HUES6 (cell line): ENCODE measurements at regions not wholly inside any gene's neighbourhood (a gene's known extent, or its start where the extent isn't known, plus 50 kb on each side); places are given as distances from the start of the nearest gene placed in this dataset.

Source experiments
- H3K27ac ChIP-seq: 2 replicates; pipeline ENCODE4 v1.7.0; 2013; ENCODE audit warnings: low read depth, mild to moderate bottlenecking, low read length, inconsistent platforms
- H3K27me3 ChIP-seq: 2 replicates; pipeline ENCODE4 v1.6.1; 2013; ENCODE audit warnings: low read length; ENCODE audit not compliant: control insufficient read depth, insufficient read depth
- H3K36me3 ChIP-seq: 2 replicates; pipeline ENCODE4 v1.6.1; 2013; ENCODE audit warnings: low read length; ENCODE audit not compliant: control insufficient read depth, insufficient read depth
- H3K4me1 ChIP-seq: 2 replicates; pipeline ENCODE4 v1.6.1; 2013; ENCODE audit warnings: low read length; ENCODE audit not compliant: control insufficient read depth, insufficient read depth
- H3K4me3 ChIP-seq: 2 replicates; pipeline ENCODE4 v1.5.1; 2013; ENCODE audit warnings: low read depth, low read length
- H3K9ac ChIP-seq: one replicate; pipeline ENCODE4 v1.6.1; 2013; ENCODE audit warnings: mild to moderate bottlenecking, low read length
- H3K9me3 ChIP-seq: 2 replicates; pipeline ENCODE4 v1.6.1; 2013; ENCODE audit warnings: low read depth, low read length; ENCODE audit not compliant: control insufficient read depth, insufficient read depth

- Histone ChIP-seq H3K27ac (no peak overlapping the region), H3K36me3 (no peaks in the 10 kb centered on the region), H3K4me3 (no peak overlapping the region), H3K9ac (no peak overlapping the region), H3K27me3 (0 out of 2 replicates have a peak, but pooled peaks cover 5% of the 10 kb centered on the region), H3K9me3 (no peaks in the 10 kb centered on the region), H3K4me1 (no peaks in the 10 kb centered on the region)
Observed at GRCh38 chr20:22312744-22313346, 271.5 kb downstream of the FOXA2 start.

DNA sequence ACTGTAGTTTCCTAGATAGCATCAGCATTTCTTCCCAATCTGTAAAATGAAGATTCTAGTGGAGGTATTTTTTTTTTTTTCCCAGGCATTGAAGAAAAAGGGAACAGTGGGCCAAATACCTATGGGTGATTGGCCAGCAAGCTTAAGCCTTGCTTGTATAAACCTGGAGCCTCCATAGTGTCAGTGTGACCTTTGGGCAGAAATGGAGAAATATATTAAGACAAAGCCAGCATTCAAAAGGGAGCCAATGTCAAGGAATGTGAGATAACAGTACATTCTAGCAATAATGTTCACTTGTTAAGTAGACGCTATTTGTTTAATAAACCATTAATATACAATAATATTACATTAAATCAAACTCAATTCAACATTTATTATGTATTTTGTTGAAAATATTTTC lies 275.4 kb downstream of the FOXA2 start:
- H3K27ac ChIP-seq: no peak overlapping the region
- peaks cover 18% of the 10 kb centered on the region for H3K27me3 ChIP-seq

GRCh38 chr20:22307409-22307808 lies 277.0 kb downstream of the FOXA2 start:
- Histone ChIP-seq H3K4me1 (no peaks in the 10 kb centered on the region), H3K36me3 (no peaks in the 10 kb centered on the region), H3K9ac (no peak overlapping the region), H3K4me3 (no peak overlapping the region), H3K27ac (no peak overlapping the region), H3K9me3 (no peaks in the 10 kb centered on the region), H3K27me3 (peaks cover 30% of the 10 kb centered on the region)

More for the DNA sequence above, 275.4 kb downstream of the FOXA2 start:
- Histone ChIP-seq H3K4me3 (no peak overlapping the region), H3K9me3 (no peaks in the 10 kb centered on the region), H3K4me1 (no peaks in the 10 kb centered on the region), H3K9ac (no peak overlapping the region), H3K36me3 (no peaks in the 10 kb centered on the region)

GRCh38 chr20:22305381-22305780 lies 279.0 kb downstream of the FOXA2 start:
- Histone ChIP-seq H3K36me3 (no peaks in the 10 kb centered on the region), H3K27ac (no peak overlapping the region), H3K9me3 (no peaks in the 10 kb centered on the region), H3K4me3 (no peak overlapping the region), H3K4me1 (no peaks in the 10 kb centered on the region), H3K27me3 (peaks cover 31% of the 10 kb centered on the region), H3K9ac (no peak overlapping the region)

- no peak overlapping the region for H3K4me3 ChIP-seq
- no peaks in the 10 kb centered on the region for H3K9me3 ChIP-seq
- H3K27me3 ChIP-seq: peaks cover 31% of the 10 kb centered on the region
- no peak overlapping the region for H3K27ac ChIP-seq
- H3K9ac ChIP-seq: no peak overlapping the region
- H3K36me3 ChIP-seq: no peaks in the 10 kb centered on the region
- H3K4me1 ChIP-seq: no peaks in the 10 kb centered on the region
Observed at GRCh38 chr20:22303523-22303922, 280.8 kb downstream of the FOXA2 start.

DNA sequence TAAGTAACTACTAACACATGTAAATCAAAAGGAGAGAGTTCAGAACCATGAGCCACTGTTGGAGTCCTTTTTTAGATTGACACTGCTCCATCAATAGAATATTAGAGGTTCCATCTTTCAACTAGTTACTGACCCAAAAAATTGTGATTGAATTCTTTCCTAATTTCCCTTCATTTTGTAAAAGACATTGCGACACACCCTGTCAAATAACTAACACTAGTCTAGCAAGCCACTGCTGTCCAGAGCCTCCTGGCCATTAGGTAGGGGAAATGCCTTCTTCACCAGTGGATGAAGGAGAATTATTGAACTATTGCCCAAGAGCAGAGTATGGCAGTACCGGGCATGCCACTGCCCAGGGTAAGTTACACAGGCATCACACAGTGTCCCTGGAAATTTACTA lies 282.3 kb downstream of the FOXA2 start:
- peaks cover 31% of the 10 kb centered on the region for H3K27me3 ChIP-seq
- H3K36me3 ChIP-seq: no peaks in the 10 kb centered on the region
- no peak overlapping the region for H3K9ac ChIP-seq
- H3K27ac ChIP-seq: no peak overlapping the region
- H3K4me3 ChIP-seq: no peak overlapping the region
- no peaks in the 10 kb centered on the region for H3K4me1 ChIP-seq
- H3K9me3 ChIP-seq: no peaks in the 10 kb centered on the region

DNA sequence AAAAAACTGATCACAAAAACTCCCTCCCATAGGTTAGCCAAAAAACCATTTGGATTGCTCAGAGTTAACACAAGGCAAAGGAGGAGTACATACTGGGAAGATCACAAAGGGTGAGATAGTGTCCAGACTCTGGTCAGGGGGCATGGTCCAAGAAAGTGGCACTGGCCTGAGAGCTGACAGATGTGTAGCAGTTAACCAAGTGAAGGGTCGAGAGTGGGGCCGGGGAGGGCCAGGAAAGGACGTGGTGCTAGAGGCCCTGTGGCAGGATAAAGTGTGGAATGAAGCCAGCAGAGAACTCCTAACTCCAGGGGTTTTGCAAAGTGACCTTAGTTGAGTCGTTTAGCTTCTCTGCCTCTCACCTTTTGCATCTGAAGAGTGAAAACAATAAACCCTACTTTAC lies 290.5 kb downstream of the FOXA2 start:
- H3K9me3 ChIP-seq: no peaks in the 10 kb centered on the region
- peaks cover 2% of the 10 kb centered on the region for H3K27me3 ChIP-seq
- H3K4me1 ChIP-seq: no peaks in the 10 kb centered on the region
- no peak overlapping the region for H3K4me3 ChIP-seq
- H3K9ac ChIP-seq: no peak overlapping the region
- no peak overlapping the region for H3K27ac ChIP-seq
- H3K36me3 ChIP-seq: no peaks in the 10 kb centered on the region

- Histone ChIP-seq H3K27me3 (peaks cover 2% of the 10 kb centered on the region), H3K36me3 (no peaks in the 10 kb centered on the region)
Observed at GRCh38 chr20:22289442-22289841, 294.9 kb downstream of the FOXA2 start.

GRCh38 chr20:22288957-22289356 lies 295.4 kb downstream of the FOXA2 start:
- peaks cover 2% of the 10 kb centered on the region for H3K27me3 ChIP-seq
- H3K9me3 ChIP-seq: no peaks in the 10 kb centered on the region
- H3K36me3 ChIP-seq: no peaks in the 10 kb centered on the region
- H3K9ac ChIP-seq: no peak overlapping the region
- no peak overlapping the region for H3K4me3 ChIP-seq
- no peak overlapping the region for H3K27ac ChIP-seq
- no peaks in the 10 kb centered on the region for H3K4me1 ChIP-seq

More at GRCh38 chr20:22289442-22289841, 294.9 kb downstream of the FOXA2 start:
- H3K4me3 ChIP-seq: no peak overlapping the region
- H3K9me3 ChIP-seq: no peaks in the 10 kb centered on the region
- no peaks in the 10 kb centered on the region for H3K4me1 ChIP-seq
- H3K27ac ChIP-seq: no peak overlapping the region
- H3K9ac ChIP-seq: no peak overlapping the region

DNA sequence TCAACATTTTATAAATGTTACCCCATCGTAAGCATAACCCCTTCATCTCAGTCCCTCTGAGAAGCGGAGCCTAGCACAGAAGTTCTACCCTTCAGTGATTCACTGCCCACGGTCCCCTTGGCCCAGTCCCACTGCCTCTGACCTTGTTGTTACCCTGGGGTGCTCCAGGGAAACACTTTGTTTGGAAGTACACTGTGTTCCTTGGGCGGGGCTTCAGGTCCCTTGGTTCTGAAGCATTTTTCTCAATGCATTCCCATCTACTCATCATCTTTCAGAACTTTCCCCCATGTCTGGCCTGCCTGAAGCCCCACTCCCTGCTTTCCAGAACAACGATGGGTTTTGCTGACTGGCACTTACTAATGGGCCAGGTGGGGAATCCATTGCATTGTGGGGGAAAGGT lies 296.2 kb downstream of the FOXA2 start:
- H3K4me1 ChIP-seq: no peaks in the 10 kb centered on the region
- no peaks in the 10 kb centered on the region for H3K9me3 ChIP-seq
- no peak overlapping the region for H3K4me3 ChIP-seq
- H3K27ac ChIP-seq: no peak overlapping the region
- peaks cover 2% of the 10 kb centered on the region for H3K27me3 ChIP-seq
- no peaks in the 10 kb centered on the region for H3K36me3 ChIP-seq
- H3K9ac ChIP-seq: no peak overlapping the region

GRCh38 chr20:22285555-22285954 lies 298.8 kb downstream of the FOXA2 start:
- no peak overlapping the region for H3K9ac ChIP-seq
- no peak overlapping the region for H3K27ac ChIP-seq
- H3K4me3 ChIP-seq: no peak overlapping the region
- no peaks in the 10 kb centered on the region for H3K9me3 ChIP-seq
- H3K36me3 ChIP-seq: no peaks in the 10 kb centered on the region
- no peaks in the 10 kb centered on the region; the same call in 1 of the 2 replicates for H3K27me3 ChIP-seq
- H3K4me1 ChIP-seq: no peaks in the 10 kb centered on the region

GRCh38 chr20:22282696-22283095 lies 301.7 kb downstream of the FOXA2 start:
- no peaks in the 10 kb centered on the region for H3K4me1 ChIP-seq
- H3K9me3 ChIP-seq: no peaks in the 10 kb centered on the region
- H3K4me3 ChIP-seq: no peak overlapping the region
- no peak overlapping the region for H3K9ac ChIP-seq
- H3K27me3 ChIP-seq: no peaks in the 10 kb centered on the region
- no peak overlapping the region for H3K27ac ChIP-seq
- H3K36me3 ChIP-seq: no peaks in the 10 kb centered on the region
